ENCODE measurements at regions not wholly inside any gene's neighbourhood (a gene's known extent, or its start where the extent isn't known, plus 50 kb on each side); places are given as distances from the start of the nearest gene placed in this dataset.

GRCh38 chr2:64704161-64704560 lies 50.4 kb upstream of the SERTAD2 start:
- no peaks in the 10 kb centered on the region for H3K9me3 ChIP-seq
- no peaks in the 10 kb centered on the region for H3K4me1 ChIP-seq (ENCODE audit: low read depth)
- no peaks in the 10 kb centered on the region for H3K36me3 ChIP-seq (ENCODE audit: low read depth)
- intact Hi-C loops (cut with DNase I, micrococcal nuclease): no loop called here
- no peak for DNase-seq
- no peak for TF ChIP-seq CTCF (IDR thresholded peaks at IDR 0.05)
- no peak for ATAC-seq
- no peak overlapping the region for H3K4me3 ChIP-seq

GRCh38 chr2:64704996-64705395 lies 51.3 kb upstream of the SERTAD2 start:
- no peak for TF ChIP-seq CTCF (IDR thresholded peaks at IDR 0.05)
- DNase-seq: no peak
- H3K4me3 ChIP-seq: no peak overlapping the region
- H3K9me3 ChIP-seq: no peaks in the 10 kb centered on the region
- no peaks in the 10 kb centered on the region for H3K36me3 ChIP-seq (ENCODE audit: low read depth)
- no peak for ATAC-seq
- no peaks in the 10 kb centered on the region for H3K4me1 ChIP-seq (ENCODE audit: low read depth)
- intact Hi-C loops (cut with DNase I, micrococcal nuclease): no loop called here

GRCh38 chr2:64707276-64707675 lies 53.6 kb upstream of the SERTAD2 start:
- H3K9me3 ChIP-seq: no peaks in the 10 kb centered on the region
- no peaks in the 10 kb centered on the region for H3K4me1 ChIP-seq (ENCODE audit: low read depth)
- no peaks in the 10 kb centered on the region for H3K36me3 ChIP-seq (ENCODE audit: low read depth)
- no peak for DNase-seq
- intact Hi-C loops (cut with DNase I, micrococcal nuclease): no loop called here
- ATAC-seq: no peak
- no peak overlapping the region for H3K4me3 ChIP-seq
- TF ChIP-seq CTCF (IDR thresholded peaks at IDR 0.05): no peak

- Histone ChIP-seq H3K9me3 (no peaks in the 10 kb centered on the region), H3K4me3 (no peak overlapping the region), H3K4me1 (ENCODE audit: low read depth) (no peaks in the 10 kb centered on the region), H3K36me3 (ENCODE audit: low read depth) (no peaks in the 10 kb centered on the region)
- no peak for TF ChIP-seq CTCF (IDR thresholded peaks at IDR 0.05)
- intact Hi-C loops (cut with DNase I, micrococcal nuclease): no loop called here
- ATAC-seq (no peak), DNase-seq (no peak)
These were observed 55.1 kb upstream of the SERTAD2 start for GRCh38 chr2:64708829-64709228.

GRCh38 chr2:64711252-64711800 lies 57.6 kb upstream of the SERTAD2 start:
- intact Hi-C loops (cut with DNase I, micrococcal nuclease): no loop called here
- DNase-seq (no peak), ATAC-seq (no peak)
- H3K4me1 ChIP-seq (ENCODE audit: low read depth): no peaks in the 10 kb centered on the region
- TF ChIP-seq CTCF (IDR thresholded peaks at IDR 0.05): no peak
- no peaks in the 10 kb centered on the region for H3K36me3 ChIP-seq (ENCODE audit: low read depth)
- H3K9me3 ChIP-seq: no peaks in the 10 kb centered on the region
- H3K4me3 ChIP-seq: no peak overlapping the region

GRCh38 chr2:64713686-64714085 lies 60.0 kb upstream of the SERTAD2 start:
- H3K36me3 ChIP-seq (ENCODE audit: low read depth): no peaks in the 10 kb centered on the region
- no peak for ATAC-seq
- TF ChIP-seq CTCF (IDR thresholded peaks at IDR 0.05): no peak
- no peak overlapping the region for H3K4me3 ChIP-seq
- DNase-seq: no peak
- intact Hi-C loops (cut with DNase I, micrococcal nuclease): no loop called here
- H3K9me3 ChIP-seq: no peaks in the 10 kb centered on the region
- no peaks in the 10 kb centered on the region for H3K4me1 ChIP-seq (ENCODE audit: low read depth)

All from mucosa of descending colon (tissue), 3 donors.